HG02610 (cell line): ENCODE measurements at regions not wholly inside any gene's neighbourhood (a gene's known extent, or its start where the extent isn't known, plus 50 kb on each side); places are given as distances from the start of the nearest gene placed in this dataset.

ENCODE experiments used
- ATAC-seq: cut with Tn5 transposase; IDR thresholded peaks from one replicate; pipeline ENCODE4 v1.9.1; 2021; ENCODE audit warnings: mild to moderate bottlenecking, moderate library complexity; ENCODE audit not compliant: unreplicated experiment

DNA sequence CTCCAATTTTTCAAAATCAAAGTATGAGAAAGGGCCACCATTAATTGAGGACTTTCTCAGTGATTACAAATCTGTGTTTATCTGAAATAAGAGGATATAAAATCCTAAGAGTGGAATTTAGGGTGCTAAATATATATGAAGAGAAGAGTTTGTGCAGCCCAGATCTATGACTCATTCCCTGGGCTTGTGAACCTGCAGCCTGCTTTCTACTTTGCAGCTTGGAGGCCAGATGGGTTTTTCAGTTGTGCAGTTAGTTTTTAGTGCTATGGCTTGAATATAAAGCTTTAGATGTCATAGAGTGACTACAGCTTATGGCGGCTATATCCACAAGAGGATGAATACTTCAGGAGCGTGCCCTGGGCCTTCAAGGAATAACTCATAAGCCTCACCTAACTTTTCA lies 1391.1 kb downstream of the FSTL5 start:
- no peak for ATAC-seq

DNA sequence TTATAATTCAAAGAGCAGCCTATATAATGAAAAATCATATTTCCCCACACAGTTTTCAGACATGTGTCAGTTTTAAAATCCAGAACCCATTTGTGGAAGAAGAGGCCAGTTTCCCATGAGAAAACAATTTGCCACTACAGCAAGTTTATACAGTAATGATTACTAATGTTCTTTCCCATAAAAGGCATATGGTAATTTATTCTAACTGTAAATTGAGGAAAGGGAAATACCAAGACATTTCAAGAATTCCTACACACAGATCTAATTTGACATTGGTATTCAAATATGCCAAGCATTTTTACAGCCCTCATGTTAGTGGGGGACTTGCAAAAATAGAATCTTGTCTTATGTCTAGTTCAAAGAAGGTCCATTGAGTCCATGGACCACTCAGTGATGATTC lies 1368.6 kb downstream of the FSTL5 start:
- no peak for ATAC-seq

- ATAC-seq = no peak
These were observed 1355.6 kb downstream of the FSTL5 start for GRCh38 chr4:160808174-160808573.

GRCh38 chr4:160809576-160809975 lies 1354.2 kb downstream of the FSTL5 start:
- no peak for ATAC-seq

DNA sequence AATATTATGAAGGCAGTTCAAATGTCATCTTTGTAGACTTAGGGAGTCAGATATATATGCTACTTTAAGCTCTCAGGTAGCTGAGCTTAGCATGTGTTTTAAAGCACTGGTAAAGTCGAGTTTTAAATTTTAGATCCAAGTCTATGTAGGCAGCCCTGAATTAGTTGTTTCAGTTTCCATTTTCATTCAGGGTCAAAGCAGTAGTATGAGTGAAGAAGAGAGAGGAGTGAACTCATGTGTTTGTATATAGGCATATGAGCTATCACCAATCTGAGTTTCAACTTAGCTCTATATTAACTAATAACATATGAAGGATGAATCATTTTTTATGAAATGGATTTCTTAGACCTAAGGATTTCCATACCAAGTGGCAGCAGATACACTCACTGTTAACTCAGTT lies 1353.4 kb downstream of the FSTL5 start:
- no peak for ATAC-seq

GRCh38 chr4:160810941-160811340 lies 1352.9 kb downstream of the FSTL5 start:
- no peak for ATAC-seq

- ATAC-seq = no peak
These were observed 1351.8 kb downstream of the FSTL5 start for GRCh38 chr4:160811956-160812355.

DNA sequence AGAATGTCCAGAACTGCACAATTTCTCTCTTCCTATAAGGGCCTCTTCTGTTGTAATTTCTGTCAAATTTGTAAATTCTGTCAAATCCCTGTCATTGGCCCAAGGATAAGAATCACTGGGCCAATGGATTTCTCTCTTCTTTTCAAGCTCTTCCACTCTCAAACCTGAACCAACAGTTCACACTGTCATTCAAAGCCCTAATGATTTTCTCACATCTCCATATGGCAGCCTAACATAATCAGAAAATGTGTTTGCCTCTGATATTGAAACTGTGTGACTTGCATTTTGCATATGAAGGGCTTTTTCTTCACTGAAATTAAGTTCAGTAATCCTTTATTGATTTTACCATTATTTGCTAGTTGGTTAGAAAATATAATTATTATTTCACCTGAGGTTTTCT lies 1349.1 kb downstream of the FSTL5 start:
- no peak for ATAC-seq

DNA sequence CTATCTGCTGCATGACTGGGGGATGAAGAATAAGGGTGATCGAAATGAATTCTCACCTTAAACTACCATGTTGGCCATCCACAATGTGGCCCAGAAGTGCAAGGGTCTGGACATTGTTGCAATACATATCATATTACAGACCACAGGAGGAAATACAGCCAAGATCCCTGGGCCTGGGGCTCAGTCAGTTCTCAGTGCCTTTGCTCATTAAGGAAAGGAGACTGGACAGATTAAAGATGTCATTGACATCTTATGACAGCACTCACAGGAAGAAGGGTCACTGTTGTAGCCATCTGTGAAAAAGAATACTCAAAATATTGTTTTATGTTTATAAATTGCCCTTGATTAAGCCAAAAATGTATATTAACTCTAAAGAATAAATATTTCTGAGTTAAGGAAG lies 1345.2 kb downstream of the FSTL5 start:
- ATAC-seq = no peak

GRCh38 chr4:160819791-160820190 lies 1344.0 kb downstream of the FSTL5 start:
- no peak for ATAC-seq

GRCh38 chr4:160824481-160824880 lies 1339.3 kb downstream of the FSTL5 start:
- no peak for ATAC-seq

- no peak for ATAC-seq
These were observed 1338.0 kb downstream of the FSTL5 start for GRCh38 chr4:160825644-160826338.

- no peak for ATAC-seq
These were observed 1337.5 kb downstream of the FSTL5 start for GRCh38 chr4:160826339-160826679.

GRCh38 chr4:160831165-160831922 lies 1332.5 kb downstream of the FSTL5 start:
- no peak for ATAC-seq

- ATAC-seq = no peak
These were observed 1328.0 kb downstream of the FSTL5 start for GRCh38 chr4:160835789-160836188.

DNA sequence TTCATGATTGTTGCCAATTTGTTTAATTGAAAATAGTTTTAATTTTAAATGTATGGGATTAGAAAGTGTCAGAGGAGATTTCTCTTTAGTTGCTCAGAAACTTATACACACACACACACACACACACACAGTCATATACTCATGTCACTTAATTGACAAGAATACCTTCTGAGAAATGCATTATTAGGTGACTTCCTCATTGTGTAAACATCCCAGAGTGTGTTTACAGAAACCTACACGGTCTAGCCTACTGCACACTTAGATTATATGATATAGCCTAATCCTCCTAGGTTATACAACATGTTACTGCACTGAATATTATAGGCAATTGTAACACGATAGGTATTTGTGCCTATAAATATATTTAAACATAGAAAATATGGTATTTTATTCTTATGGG lies 1327.4 kb downstream of the FSTL5 start:
- ATAC-seq = no peak

DNA sequence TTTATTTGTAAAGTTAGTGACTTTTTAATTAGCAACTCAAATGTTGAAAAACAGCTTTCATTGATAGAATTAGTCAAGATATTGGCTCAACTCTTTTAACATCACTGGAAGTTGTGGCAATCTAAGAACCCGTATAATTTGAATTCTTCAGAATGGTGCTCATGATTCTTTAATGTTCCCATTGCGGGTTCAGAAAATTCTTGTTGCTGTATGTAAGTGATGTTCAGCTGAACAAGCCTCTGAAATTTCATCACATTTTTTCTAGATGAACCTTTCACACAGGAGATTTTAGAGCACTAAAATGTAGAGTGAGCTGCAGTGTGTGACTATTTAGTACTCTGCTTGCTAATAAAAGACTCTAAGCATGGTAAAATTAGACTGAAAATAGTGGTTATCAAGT lies 1317.7 kb downstream of the FSTL5 start:
- no peak for ATAC-seq

DNA sequence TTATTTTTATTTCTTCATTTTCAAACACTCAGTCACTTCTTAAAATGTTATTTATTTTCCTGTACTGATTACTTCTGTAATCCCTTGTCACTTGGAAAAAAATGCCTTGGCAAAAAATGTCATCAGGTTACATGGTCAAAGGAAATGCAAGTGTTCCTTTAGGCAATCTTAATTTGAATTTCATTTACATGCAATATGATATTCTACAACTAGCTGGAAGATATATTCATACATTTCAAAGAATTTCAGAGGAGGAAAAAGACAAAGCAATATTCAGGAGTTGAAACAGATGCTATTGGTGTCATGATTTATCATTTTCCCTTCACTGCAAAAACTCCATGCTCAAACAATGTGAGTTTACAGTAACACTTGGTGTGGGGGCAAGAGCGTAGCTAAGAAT lies 1316.6 kb downstream of the FSTL5 start:
- no peak for ATAC-seq

DNA sequence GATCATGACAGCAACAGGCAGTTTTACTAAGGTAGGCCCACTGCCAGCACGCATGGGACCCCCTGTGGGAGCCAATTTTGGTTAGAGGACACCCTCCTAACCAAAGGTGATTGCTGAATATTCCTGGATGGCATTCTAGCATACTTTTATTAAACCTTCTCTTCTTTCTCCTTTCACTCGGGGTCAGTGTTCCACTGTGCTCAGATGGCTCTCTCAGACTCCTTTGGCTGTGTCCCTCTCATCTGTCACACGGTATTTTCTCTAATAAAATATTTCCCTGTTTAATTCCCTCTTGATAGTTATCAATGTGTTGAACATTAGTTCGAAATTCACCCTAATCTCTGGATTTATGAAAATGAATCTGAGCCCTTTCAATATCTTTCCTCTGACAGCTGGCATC lies 1315.3 kb downstream of the FSTL5 start:
- ATAC-seq = no peak

DNA sequence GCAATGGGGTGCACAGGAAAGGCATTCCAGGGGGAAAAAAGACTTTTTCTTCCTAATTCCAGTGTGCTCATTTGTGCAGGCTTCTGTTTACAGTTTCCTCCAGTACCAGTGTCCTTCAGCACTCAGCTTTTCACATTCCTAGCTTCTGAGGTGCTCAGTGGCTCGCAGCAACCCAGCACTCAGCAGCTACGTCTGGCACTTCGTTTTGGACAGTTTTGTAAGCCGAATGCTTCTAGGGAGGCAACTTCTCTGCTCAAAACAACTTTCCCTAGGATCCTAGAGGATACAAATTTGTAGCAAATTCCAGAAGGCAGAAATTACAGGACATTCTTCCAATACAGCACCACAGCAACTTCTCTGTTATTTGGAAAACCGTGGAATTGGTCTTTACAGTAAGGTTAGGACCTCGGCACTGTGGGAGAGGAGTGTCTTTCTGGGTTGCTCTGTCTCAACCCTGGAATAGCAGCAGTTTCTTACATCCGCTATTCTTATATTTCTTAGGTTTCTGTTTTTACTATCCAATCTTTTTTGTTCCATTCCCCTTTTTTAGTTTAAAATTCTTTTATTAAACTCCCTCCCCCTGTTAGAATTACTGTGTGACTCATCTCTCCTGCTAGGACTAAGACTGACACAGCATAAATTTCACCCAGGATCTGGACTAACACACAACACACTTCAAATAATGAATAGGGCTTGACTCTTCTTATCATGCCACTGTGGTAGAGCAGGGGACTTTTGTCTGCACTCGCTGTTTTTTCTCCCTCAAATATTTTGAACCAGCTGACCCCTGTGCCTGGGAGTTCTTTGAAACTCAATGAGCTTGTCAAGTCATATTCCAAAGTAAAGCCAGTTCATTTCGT lies 1314.7 kb downstream of the FSTL5 start:
- no peak for ATAC-seq

DNA sequence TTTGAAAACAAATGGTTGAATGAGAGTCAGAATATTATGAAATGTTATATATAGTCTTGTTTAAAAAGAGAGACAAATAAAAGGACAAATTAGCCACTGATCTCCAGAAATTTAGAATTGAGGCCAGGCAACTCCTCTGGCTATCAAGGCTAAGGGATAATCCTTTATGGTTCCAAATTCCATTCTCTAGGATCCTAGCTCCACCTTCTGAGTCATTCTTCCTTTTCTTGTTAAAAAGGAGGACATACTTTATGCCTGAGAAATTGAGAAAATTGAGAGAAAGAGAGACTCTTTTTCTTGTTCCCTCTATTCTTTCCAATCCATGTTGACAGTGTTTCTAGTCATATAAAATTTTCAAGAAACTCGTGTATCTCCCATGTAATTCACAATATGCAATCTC lies 1299.5 kb downstream of the FSTL5 start:
- no peak for ATAC-seq

GRCh38 chr4:160869899-160870298 lies 1293.9 kb downstream of the FSTL5 start:
- no peak for ATAC-seq
